Right lobe of liver (tissue), 6 donors: ENCODE measurements at regions not wholly inside any gene's neighbourhood (a gene's known extent, or its start where the extent isn't known, plus 50 kb on each side); places are given as distances from the start of the nearest gene placed in this dataset.

Experiments used
- ATAC-seq, 4 donors: fragments of 200-7000 bp; cut with Tn5 transposase; one replicate each; pipeline ENCODE4 v1.9.1; 2020; ENCODE audit warnings: mild to moderate bottlenecking in 4 of 4, moderate library complexity in 4 of 4
- DNase-seq, 3 donors: peaks; one replicate each; pipeline ENCODE4 v3.0.0-alpha.2; 2020
- H3K27ac ChIP-seq, 3 donors: fragments of 200-600 bp; one replicate each; pipeline ENCODE4 v1.8.0; 2022
- H3K27me3 ChIP-seq, 2 donors: fragments of 200-600 bp; one replicate each; pipeline ENCODE4 v1.8.0; 2022
- H3K36me3 ChIP-seq, 4 donors: fragments of 200-600 bp; sonication (generic) in 1 of 4; one replicate each; pipeline versions ENCODE4 v1.5.1 to v1.8.0; 2017 to 2022; ENCODE audit warnings: control low read depth in 1 of 4
- H3K4me1 ChIP-seq, 4 donors: fragments of 200-600 bp; sonication (generic) in 1 of 4; one replicate each; pipeline versions ENCODE4 v1.5.1 to v1.8.0; 2017 to 2022; ENCODE audit warnings: control low read depth in 1 of 4
- H3K4me3 ChIP-seq, 3 donors: fragments of 200-600 bp; one replicate each; pipeline ENCODE4 v1.8.0; 2022
- H3K9me3 ChIP-seq, 4 donors: fragments of 200-600 bp; sonication (generic) in 1 of 4; one replicate each; pipeline versions ENCODE4 v1.5.1 to v1.8.0; 2017 to 2022; ENCODE audit warnings: control low read depth in 1 of 4
- CTCF ChIP-seq, 4 donors: fragments of 200-600 bp in 3 of 4; fragments of 450-650 bp in 1 of 4; IDR thresholded peaks; one replicate each; pipeline versions ENCODE4 v1.5.1 to v1.8.0; 2016 to 2022; ENCODE audit warnings: antibody characterized with exemption in 4 of 4, mild to moderate bottlenecking in 2 of 4
- POLR2A ChIP-seq: fragments of 450-650 bp; IDR thresholded peaks from one replicate; pipeline ENCODE4 v1.6.1; 2017; ENCODE audit warnings: antibody characterized with exemption, mild to moderate bottlenecking
- WGBS: methylation state at CpG from one replicate; pipeline ENCODE4 v1.1.6; 2018; ENCODE audit warnings: low coverage, low lambda C conversion rate; ENCODE audit not compliant: insufficient coverage; ENCODE audit errors: missing lambda C conversion rate; 5-methylcytosine and 5-hydroxymethylcytosine counted together
- intact Hi-C, 2 donors: fragments of 100-400 bp; cut with DNase I; formaldehyde crosslinking; loops; one replicate each; pipeline versions ENCODE4 v1.11.2 to v1.14.1; 2022
- donor health status: DM: no; HTN: yes; CAD: no.
- donor health status: DM: no; HTN: no; CAD: no.
- donor health status: DM: no; HTN: no; CAD: no.
- donor health status: DM: no; HTN: yes; CAD: no.
- donor health status: DM: no; HTN: yes; CAD: no.

GRCh38 chr16:65525707-65526106, 403.8 kb upstream of the CDH11 start:
- WGBS, result 88% methylated on average over 2 of the region's 2 CpGs
- Histone ChIP-seq H3K9me3 (no peaks in the 10 kb centered on the region), H3K4me1 (no peaks in the 10 kb centered on the region), H3K27me3 (no peaks in the 10 kb centered on the region), H3K36me3 (no peaks in the 10 kb centered on the region), H3K27ac (no peak overlapping the region), H3K4me3 (no peak overlapping the region)
- DNase-seq (no peak), ATAC-seq (no peak)
- intact Hi-C loops, result no loop called here
- TF ChIP-seq POLR2A (no peak), CTCF (IDR thresholded peaks at IDR 0.05) (no peak)

GRCh38 chr16:65524997-65525396, 403.1 kb upstream of the CDH11 start:
- no peaks in the 10 kb centered on the region for H3K9me3 ChIP-seq
- WGBS, result 58% methylated on average over 7 of the region's 8 CpGs
- DNase-seq, result no peak
- TF ChIP-seq POLR2A (no peak), CTCF (IDR thresholded peaks at IDR 0.05) (no peak)
- no peak overlapping the region for H3K27ac ChIP-seq
- H3K36me3 ChIP-seq, result no peaks in the 10 kb centered on the region
- no peaks in the 10 kb centered on the region for H3K27me3 ChIP-seq
- ATAC-seq, result no peak
- no peaks in the 10 kb centered on the region for H3K4me1 ChIP-seq
- intact Hi-C loops, result no loop called here
- no peak overlapping the region for H3K4me3 ChIP-seq

GRCh38 chr16:65524231-65524630, 402.4 kb upstream of the CDH11 start:
- DNase-seq (no peak), ATAC-seq (no peak)

GRCh38 chr16:65523283-65523944, 401.6 kb upstream of the CDH11 start:
- intact Hi-C loops, result no loop called here
- H3K27me3 ChIP-seq, result no peaks in the 10 kb centered on the region
- H3K4me3 ChIP-seq, result no peak overlapping the region
- TF ChIP-seq POLR2A (no peak), CTCF (IDR thresholded peaks at IDR 0.05) (no peak)
- H3K36me3 ChIP-seq, result no peaks in the 10 kb centered on the region
- H3K4me1 ChIP-seq, result no peaks in the 10 kb centered on the region
- no peak overlapping the region for H3K27ac ChIP-seq
- DNase-seq (no peak), ATAC-seq (no peak)
- 32% methylated on average over 3 of the region's 5 CpGs for WGBS
- no peaks in the 10 kb centered on the region for H3K9me3 ChIP-seq

More at GRCh38 chr16:65524231-65524630, 402.4 kb upstream of the CDH11 start:
- H3K4me1 ChIP-seq, result no peaks in the 10 kb centered on the region
- 42% methylated on average over 3 of the region's 3 CpGs for WGBS
- intact Hi-C loops, result no loop called here
- H3K9me3 ChIP-seq, result no peaks in the 10 kb centered on the region
- H3K27me3 ChIP-seq, result no peaks in the 10 kb centered on the region
- H3K4me3 ChIP-seq, result no peak overlapping the region
- TF ChIP-seq POLR2A, result no peak
- H3K27ac ChIP-seq, result no peak overlapping the region
- H3K36me3 ChIP-seq, result no peaks in the 10 kb centered on the region

- no peaks in the 10 kb centered on the region for H3K36me3 ChIP-seq
- no peak overlapping the region for H3K4me3 ChIP-seq
- DNase-seq (no peak), ATAC-seq (no peak)
- no peaks in the 10 kb centered on the region for H3K9me3 ChIP-seq
- intact Hi-C loops, result no loop called here
- no peaks in the 10 kb centered on the region for H3K4me1 ChIP-seq
- no peaks in the 10 kb centered on the region for H3K27me3 ChIP-seq
- no peak for TF ChIP-seq CTCF (IDR thresholded peaks at IDR 0.05)
- no peak for TF ChIP-seq POLR2A
- WGBS, result 56% methylated on average over 5 of the region's 7 CpGs
- no peak overlapping the region for H3K27ac ChIP-seq
Observed at GRCh38 chr16:65522412-65522811, 400.5 kb upstream of the CDH11 start.
